Type B pancreatic cell (in vitro differentiated cells): ENCODE measurements at regions not wholly inside any gene's neighbourhood (a gene's known extent, or its start where the extent isn't known, plus 50 kb on each side); places are given as distances from the start of the nearest gene placed in this dataset.

Experiments used
- DNase-seq: peaks from one replicate; pipeline ENCODE4 v3.0.0; 2021; ENCODE audit warnings: mixed read lengths; ENCODE audit not compliant: unreplicated experiment; ENCODE audit errors: extremely low spot score
- H3K27ac Mint-ChIP-seq: 2 replicates; pipeline ENCODE4 v1.8.0; 2021; ENCODE audit warnings: mild to moderate bottlenecking, mixed read lengths
- H3K27me3 Mint-ChIP-seq: 2 replicates; pipeline ENCODE4 v1.8.0; 2021; ENCODE audit warnings: mixed read lengths
- H3K36me3 Mint-ChIP-seq: 2 replicates; pipeline ENCODE4 v1.8.0; 2021; ENCODE audit warnings: mixed read lengths
- H3K4me1 Mint-ChIP-seq: one replicate; pipeline ENCODE4 v1.8.0; 2021; ENCODE audit warnings: mixed read lengths; ENCODE audit not compliant: unreplicated experiment
- H3K4me3 Mint-ChIP-seq: 2 replicates; pipeline ENCODE4 v1.8.0; 2021; ENCODE audit warnings: mild to moderate bottlenecking, mixed read lengths
- H3K9me3 Mint-ChIP-seq: 2 replicates; pipeline ENCODE4 v1.8.0; 2021; ENCODE audit warnings: mixed read lengths
- TF ChIP-seq, protein P1 (sequence below): fragments of 200-600 bp; sonication (generic); conservative IDR thresholded peaks from 2 replicates; pipeline ENCODE4 v1.5.0; 2021; ENCODE audit warnings: antibody characterized with exemption, mild to moderate bottlenecking

DNA sequence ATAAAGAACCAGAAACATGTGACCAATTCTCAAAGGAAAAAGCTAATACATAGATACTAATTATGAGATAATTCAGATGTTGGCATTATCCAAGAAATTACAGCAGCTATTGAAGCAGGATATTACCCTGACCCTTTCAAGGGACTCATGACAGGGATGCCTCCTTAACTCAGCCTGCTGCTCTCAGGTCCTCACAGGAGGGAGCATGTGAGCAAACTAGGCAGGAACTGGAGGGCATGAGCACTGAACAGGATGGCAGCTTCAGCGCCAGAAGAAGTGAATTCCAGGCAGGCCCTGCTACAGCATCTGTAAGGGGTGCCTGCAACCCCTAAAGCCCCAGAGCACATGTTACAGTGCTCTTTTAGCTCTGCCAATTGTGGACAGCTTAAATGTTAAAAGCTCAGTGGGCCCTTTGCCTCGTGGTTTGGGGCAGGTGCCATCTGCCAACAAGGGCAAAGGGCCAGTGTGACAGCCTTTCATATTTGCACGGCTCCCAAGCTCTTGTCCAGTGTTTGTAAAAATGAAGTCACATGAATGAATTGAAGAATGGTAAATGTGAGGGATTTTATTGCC lies 464.7 kb upstream of the COX7C start:
- no peak overlapping the region for H3K4me3 Mint-ChIP-seq
- no peaks in the 10 kb centered on the region for H3K27me3 Mint-ChIP-seq
- no peak overlapping the region for H3K27ac Mint-ChIP-seq
- no peaks in the 10 kb centered on the region for H3K9me3 Mint-ChIP-seq
- DNase-seq: no peak
- TF ChIP-seq, protein P1, sequence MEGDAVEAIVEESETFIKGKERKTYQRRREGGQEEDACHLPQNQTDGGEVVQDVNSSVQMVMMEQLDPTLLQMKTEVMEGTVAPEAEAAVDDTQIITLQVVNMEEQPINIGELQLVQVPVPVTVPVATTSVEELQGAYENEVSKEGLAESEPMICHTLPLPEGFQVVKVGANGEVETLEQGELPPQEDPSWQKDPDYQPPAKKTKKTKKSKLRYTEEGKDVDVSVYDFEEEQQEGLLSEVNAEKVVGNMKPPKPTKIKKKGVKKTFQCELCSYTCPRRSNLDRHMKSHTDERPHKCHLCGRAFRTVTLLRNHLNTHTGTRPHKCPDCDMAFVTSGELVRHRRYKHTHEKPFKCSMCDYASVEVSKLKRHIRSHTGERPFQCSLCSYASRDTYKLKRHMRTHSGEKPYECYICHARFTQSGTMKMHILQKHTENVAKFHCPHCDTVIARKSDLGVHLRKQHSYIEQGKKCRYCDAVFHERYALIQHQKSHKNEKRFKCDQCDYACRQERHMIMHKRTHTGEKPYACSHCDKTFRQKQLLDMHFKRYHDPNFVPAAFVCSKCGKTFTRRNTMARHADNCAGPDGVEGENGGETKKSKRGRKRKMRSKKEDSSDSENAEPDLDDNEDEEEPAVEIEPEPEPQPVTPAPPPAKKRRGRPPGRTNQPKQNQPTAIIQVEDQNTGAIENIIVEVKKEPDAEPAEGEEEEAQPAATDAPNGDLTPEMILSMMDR: no peak
- no peaks in the 10 kb centered on the region for H3K4me1 Mint-ChIP-seq
- H3K36me3 Mint-ChIP-seq: no peaks in the 10 kb centered on the region

DNA sequence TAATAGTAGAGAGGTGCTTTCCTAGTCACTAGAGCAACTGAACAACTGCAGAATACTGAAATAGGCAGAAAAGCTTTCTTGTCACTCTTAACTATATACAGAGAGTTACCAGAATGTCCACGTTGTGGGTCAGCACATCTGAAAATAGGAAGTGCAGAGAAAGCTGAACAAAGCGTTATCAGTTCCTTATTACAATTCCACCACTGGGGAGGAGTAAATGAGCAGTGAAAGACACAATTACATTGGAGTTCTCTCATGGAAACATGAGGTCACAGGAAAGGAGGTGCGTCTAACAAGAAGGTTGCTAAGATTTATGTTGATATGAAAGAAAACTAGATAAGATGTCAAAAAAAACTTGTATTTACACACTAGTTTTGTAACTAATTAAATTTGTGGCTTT lies 461.9 kb upstream of the COX7C start:
- H3K9me3 Mint-ChIP-seq: no peaks in the 10 kb centered on the region
- TF ChIP-seq, protein P1: no peak
- H3K4me1 Mint-ChIP-seq: no peaks in the 10 kb centered on the region
- H3K27me3 Mint-ChIP-seq: no peaks in the 10 kb centered on the region
- no peak overlapping the region for H3K27ac Mint-ChIP-seq
- no peak overlapping the region for H3K4me3 Mint-ChIP-seq
- no peak for DNase-seq
- no peaks in the 10 kb centered on the region for H3K36me3 Mint-ChIP-seq

DNA sequence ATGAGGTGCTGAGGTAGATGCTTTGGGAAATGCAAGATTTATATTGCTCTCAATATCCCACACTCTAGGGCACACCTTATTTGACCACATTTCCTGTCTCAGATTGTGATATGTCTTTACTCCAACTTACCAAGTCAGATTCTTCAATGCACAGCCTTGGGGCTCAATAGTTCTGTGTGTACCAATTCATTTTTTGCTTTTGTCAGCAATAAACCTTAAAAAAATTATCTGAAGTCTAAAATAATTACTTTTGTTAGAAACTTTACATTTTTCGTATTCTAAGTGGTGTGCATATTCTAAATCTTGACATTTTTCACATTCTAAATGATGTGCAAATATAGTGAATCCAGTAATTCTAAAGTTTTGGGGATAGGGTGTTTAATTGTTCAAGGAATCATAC lies 447.5 kb upstream of the COX7C start:
- Mint-ChIP-seq H3K4me3 (no peak overlapping the region), H3K27me3 (no peaks in the 10 kb centered on the region), H3K9me3 (no peaks in the 10 kb centered on the region), H3K36me3 (no peaks in the 10 kb centered on the region), H3K27ac (no peak overlapping the region), H3K4me1 (no peaks in the 10 kb centered on the region)
- no peak for DNase-seq
- TF ChIP-seq, protein P1: no peak

- TF ChIP-seq, protein P1: no peak
- H3K27ac Mint-ChIP-seq: no peak overlapping the region
- no peaks in the 10 kb centered on the region for H3K9me3 Mint-ChIP-seq
Observed at GRCh38 chr5:86175224-86175623, 442.5 kb upstream of the COX7C start.

DNA sequence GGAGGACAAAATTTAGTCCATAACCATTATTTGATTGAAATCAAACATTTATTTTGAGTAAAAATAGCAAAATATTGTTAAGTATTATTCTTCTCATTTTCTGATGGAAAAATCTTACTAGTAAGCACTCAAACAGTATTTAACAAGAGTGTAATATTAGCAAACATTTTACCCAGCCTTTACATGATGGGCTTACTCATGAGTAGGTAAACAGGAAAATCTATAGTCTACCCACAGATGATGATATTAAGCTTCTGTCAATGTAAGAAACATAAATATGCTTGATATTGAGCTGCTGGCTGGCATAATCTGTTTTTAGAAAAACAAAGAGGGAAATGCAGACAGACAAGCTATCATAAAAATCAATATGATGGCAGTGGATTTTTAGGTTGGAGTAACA lies 418.5 kb upstream of the COX7C start:
- TF ChIP-seq, protein P1: no peak
- Mint-ChIP-seq H3K27ac (no peak overlapping the region), H3K27me3 (no peaks in the 10 kb centered on the region), H3K4me1 (peaks cover 7% of the 10 kb centered on the region), H3K36me3 (no peaks in the 10 kb centered on the region), H3K4me3 (no peak overlapping the region), H3K9me3 (no peaks in the 10 kb centered on the region)
- no peak for DNase-seq

More at GRCh38 chr5:86175224-86175623, 442.5 kb upstream of the COX7C start:
- Mint-ChIP-seq H3K36me3 (peaks cover 3% of the 10 kb centered on the region), H3K4me1 (no peaks in the 10 kb centered on the region), H3K4me3 (no peak overlapping the region), H3K27me3 (no peaks in the 10 kb centered on the region)
- DNase-seq: no peak

DNA sequence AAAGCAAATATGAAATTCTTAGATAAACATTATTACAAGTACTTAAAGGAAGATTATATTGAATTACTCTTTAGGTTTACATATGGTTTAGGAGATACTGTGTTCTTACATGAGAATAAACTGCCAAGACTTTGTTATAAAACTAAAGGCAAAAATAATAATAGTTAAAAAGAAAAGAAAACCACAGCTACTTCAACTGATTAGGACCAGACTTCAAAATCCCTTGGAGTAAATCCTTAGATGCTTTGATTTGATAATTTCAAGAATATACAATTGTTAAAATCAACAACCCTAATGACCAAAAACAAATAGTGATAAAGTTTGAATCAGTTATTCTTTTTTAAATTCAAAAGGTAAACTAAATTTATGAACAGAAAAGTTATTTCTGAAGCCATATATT lies 389.6 kb upstream of the COX7C start:
- no peaks in the 10 kb centered on the region for H3K27me3 Mint-ChIP-seq
- H3K4me3 Mint-ChIP-seq: no peak overlapping the region
- no peak overlapping the region for H3K27ac Mint-ChIP-seq
- DNase-seq: no peak
- H3K36me3 Mint-ChIP-seq: no peaks in the 10 kb centered on the region
- TF ChIP-seq, protein P1: no peak
- H3K4me1 Mint-ChIP-seq: no peaks in the 10 kb centered on the region
- no peaks in the 10 kb centered on the region for H3K9me3 Mint-ChIP-seq
